Islet precursor cell (in vitro differentiated cells): ENCODE measurements at regions not wholly inside any gene's neighbourhood (a gene's known extent, or its start where the extent isn't known, plus 50 kb on each side); places are given as distances from the start of the nearest gene placed in this dataset.

Experiments
- DNase-seq: peaks from one replicate; pipeline ENCODE4 v3.0.0-alpha.2; 2018

DNA sequence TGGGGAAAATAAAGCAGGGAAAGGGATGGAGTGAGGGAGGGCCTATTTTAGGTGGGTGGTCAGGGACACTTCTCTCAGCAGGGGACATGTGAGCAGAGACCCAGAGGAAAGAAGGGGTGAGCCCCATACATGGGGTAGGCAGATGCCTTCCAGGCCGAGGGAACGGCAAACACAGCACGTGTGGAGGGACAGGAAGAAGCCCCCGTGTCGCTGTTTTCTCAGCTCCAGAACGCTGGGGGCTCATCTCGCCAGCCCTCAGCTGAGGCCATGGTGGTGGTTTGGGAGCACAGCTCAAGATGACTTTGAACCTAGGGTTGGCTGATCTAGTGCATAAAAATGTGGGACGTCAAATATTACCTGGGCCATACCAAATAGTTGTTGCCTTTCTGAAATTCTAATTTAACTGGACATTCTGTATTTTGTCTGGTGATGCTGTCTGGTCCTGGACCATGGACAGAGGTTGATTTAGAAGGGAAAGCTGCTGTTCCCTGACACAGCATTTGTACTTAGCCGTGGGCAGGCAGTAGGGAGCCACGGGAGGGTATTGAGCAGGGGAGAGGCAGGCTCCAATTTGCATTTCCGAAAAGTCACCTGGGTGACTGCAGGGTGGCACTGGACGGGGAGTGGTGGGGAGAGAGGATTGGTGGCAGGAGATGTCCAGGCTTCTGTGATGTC lies 53.1 kb upstream of the RUNX3 start:
- DNase-seq = no peak

DNA sequence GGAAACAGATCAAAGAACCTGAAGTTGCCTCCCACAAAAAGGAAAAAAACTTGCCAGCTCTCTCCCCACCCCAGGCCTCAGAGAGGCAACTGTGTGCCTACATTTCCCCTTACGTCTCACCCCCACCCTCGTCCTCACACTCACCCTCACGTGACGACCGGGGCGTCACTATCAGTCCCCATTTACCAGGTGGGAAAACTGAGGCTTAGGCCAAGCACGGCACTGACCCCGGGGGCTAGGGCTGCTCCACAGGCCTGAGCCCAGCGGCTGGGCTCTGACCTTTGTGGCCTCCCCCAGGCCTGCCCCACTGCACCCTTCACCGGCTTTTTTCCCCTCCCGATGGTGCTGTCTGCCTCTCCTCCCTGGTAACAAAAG lies 51.5 kb upstream of the RUNX3 start:
- no peak for DNase-seq

GRCh38 chr1:24980836-24981630 lies 51.0 kb upstream of the RUNX3 start:
- DNase-seq = no peak
